Body of pancreas (tissue), 4 donors: ENCODE measurements at regions not wholly inside any gene's neighbourhood (a gene's known extent, or its start where the extent isn't known, plus 50 kb on each side); places are given as distances from the start of the nearest gene placed in this dataset.

Experiments used
- ATAC-seq: fragments of 150-250 bp; one replicate; pipeline ENCODE4 v1.9.1; 2016
- DNase-seq, 4 donors: peaks; one replicate each; pipeline ENCODE4 v3.0.0-alpha.2; 2019
- H3K27ac ChIP-seq, 4 donors: fragments of 200-600 bp; sonication (generic); 1 replicate in 3 of 4; 2 replicates in 1 of 4; pipeline versions ENCODE4 v1.5.1 to v1.6.1; 2016 to 2019; ENCODE audit warnings: mild to moderate bottlenecking in 1 of 4, mixed read lengths in 1 of 4, moderate library complexity in 1 of 4
- H3K27me3 ChIP-seq, 2 donors: fragments of 200-600 bp; sonication (generic); one replicate each; pipeline ENCODE4 v1.6.0; 2016; ENCODE audit warnings: mild to moderate bottlenecking in 1 of 2
- H3K36me3 ChIP-seq, 2 donors: fragments of 200-600 bp; sonication (generic); replicated peaks in 1 of 2; 2 replicates each; pipeline ENCODE4 v1.5.1; 2016; ENCODE audit warnings: low read depth in 2 of 2; ENCODE audit not compliant: insufficient read depth in 1 of 2
- H3K4me1 ChIP-seq: fragments of 200-600 bp; sonication (generic); one replicate; pipeline ENCODE4 v1.6.0; 2016
- H3K4me3 ChIP-seq, 2 donors: fragments of 200-600 bp; sonication (generic); 1 replicate in 1 of 2; 2 replicates in 1 of 2; pipeline ENCODE4 v1.5.1; 2016 to 2019
- H3K9me3 ChIP-seq, 3 donors: fragments of 200-600 bp; sonication (generic); 1 replicate in 2 of 3; 2 replicates in 1 of 3; pipeline ENCODE4 v1.5.1; 2016
- POLR2A ChIP-seq, 3 donors: fragments of 450-650 bp; IDR thresholded peaks; one replicate each; pipeline ENCODE4 v1.6.1; 2016; ENCODE audit warnings: antibody characterized with exemption in 3 of 3, mild to moderate bottlenecking in 2 of 3
- WGBS, 2 donors: methylation state at CpG; one replicate each; pipeline ENCODE4 v1.1.5; 2017; 5-methylcytosine and 5-hydroxymethylcytosine counted together
- intact Hi-C: fragments of 100-400 bp; cut with DNase I; formaldehyde crosslinking; loops from one replicate; pipeline ENCODE4 v1.15.1; 2023
- TF ChIP-seq, protein P1 (sequence below), 7 experiments: fragments of 450-650 bp in 4 of 7; fragments of 200-600 bp in 3 of 7; sonication (generic) in 3 of 7; IDR thresholded peaks; one replicate each; pipeline ENCODE4 v1.5.1; 2016 to 2019; ENCODE audit warnings: antibody characterized with exemption in 7 of 7

DNA sequence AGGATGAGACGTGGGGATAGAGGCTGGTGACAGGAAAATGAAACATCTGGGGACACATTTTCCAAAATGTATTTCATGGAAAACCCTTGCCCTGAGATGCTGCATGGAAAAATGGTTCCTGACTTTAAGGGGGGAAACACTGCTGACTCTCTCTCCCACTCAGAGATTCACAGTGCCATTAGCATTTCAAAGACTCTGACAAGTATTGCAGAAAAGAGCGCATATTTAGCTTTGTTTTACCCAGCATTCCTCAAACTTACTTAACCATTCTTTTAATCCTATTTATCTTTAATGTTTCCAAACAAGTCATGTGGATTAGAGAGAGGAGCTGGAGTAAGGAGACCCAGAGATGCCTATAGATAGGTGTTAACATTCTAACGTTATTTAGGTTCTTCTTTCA lies 141.8 kb upstream of the DYRK2 start:
- H3K36me3 ChIP-seq, result no peaks in the 10 kb centered on the region
- no peak for DNase-seq
- no peak for ATAC-seq
- H3K27ac ChIP-seq, result no peak overlapping the region
- H3K9me3 ChIP-seq, result no peaks in the 10 kb centered on the region
- no peaks in the 10 kb centered on the region for H3K4me1 ChIP-seq
- H3K4me3 ChIP-seq, result no peak overlapping the region
- TF ChIP-seq, protein P1, sequence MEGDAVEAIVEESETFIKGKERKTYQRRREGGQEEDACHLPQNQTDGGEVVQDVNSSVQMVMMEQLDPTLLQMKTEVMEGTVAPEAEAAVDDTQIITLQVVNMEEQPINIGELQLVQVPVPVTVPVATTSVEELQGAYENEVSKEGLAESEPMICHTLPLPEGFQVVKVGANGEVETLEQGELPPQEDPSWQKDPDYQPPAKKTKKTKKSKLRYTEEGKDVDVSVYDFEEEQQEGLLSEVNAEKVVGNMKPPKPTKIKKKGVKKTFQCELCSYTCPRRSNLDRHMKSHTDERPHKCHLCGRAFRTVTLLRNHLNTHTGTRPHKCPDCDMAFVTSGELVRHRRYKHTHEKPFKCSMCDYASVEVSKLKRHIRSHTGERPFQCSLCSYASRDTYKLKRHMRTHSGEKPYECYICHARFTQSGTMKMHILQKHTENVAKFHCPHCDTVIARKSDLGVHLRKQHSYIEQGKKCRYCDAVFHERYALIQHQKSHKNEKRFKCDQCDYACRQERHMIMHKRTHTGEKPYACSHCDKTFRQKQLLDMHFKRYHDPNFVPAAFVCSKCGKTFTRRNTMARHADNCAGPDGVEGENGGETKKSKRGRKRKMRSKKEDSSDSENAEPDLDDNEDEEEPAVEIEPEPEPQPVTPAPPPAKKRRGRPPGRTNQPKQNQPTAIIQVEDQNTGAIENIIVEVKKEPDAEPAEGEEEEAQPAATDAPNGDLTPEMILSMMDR (IDR thresholded peaks at IDR 0.05), result no peak
- intact Hi-C loops, result no loop called here
- no peaks in the 10 kb centered on the region for H3K27me3 ChIP-seq
- 60% methylated on average over 3 of the region's 3 CpGs for WGBS, 2 donors

DNA sequence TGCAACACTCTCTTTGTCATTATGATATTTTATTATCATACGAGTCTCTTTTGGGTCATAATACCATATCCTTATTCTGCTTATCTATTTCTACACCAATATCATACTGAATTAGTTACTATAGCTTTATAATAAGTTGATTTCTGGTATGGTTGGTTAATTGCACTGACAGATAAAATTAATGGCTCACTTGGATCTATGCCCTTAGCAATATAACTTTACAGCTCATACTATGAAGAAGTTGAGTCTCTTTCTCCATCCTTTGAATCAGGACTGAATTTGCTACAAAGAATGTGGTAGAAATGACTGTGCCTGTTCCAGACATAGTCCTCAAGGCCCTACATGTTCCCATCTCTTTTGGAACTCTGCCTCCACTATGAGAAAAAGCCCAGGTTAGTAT lies 139.7 kb upstream of the DYRK2 start:
- TF ChIP-seq POLR2A (IDR thresholded peaks at IDR 0.05), result no peak
- TF ChIP-seq, protein P1 (IDR thresholded peaks at IDR 0.05), result no peak
- ATAC-seq (no peak), DNase-seq (no peak)
- intact Hi-C loops, result no loop called here
- 78 to 94% methylated on average over 1 of the region's 1 CpG for WGBS, 2 donors
- H3K27me3 ChIP-seq, result no peaks in the 10 kb centered on the region
- H3K27ac ChIP-seq, result no peak overlapping the region
- H3K9me3 ChIP-seq, result no peaks in the 10 kb centered on the region
- H3K36me3 ChIP-seq, result no peaks in the 10 kb centered on the region
- H3K4me3 ChIP-seq, result no peak overlapping the region
- H3K4me1 ChIP-seq, result no peaks in the 10 kb centered on the region

DNA sequence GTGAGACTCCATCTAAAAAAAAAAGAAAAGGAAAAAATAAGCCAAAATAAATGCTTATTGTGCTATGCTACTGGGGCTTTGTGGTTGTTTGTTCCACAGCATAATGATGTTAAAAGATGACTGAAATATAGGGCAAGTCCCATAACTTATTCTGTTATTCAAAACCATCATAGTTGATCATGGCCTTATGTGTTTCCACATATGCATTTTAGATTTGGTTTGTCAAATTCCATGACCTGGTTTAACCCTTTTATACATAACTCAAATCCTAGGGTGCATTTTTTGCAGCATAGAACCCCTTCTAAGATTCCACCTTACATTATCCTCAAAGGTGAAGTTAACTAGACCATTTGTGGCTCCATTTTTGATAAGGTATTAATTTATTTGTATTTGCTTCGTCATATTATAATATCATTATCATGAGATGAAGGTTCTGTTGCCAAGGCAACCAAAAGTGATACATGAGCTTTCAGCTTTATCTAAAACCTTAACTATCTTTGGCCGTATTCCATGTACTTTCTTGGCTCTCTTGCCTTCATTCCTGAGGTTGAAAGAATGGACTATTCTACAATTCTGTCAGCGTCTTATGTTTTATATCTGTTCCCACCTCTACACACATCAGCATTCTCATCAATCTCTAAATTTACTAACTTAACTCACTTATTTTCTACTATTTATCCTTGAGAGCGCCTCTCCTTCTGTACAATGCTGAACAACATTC lies 138.7 kb upstream of the DYRK2 start:
- no peak for ATAC-seq
- no peaks in the 10 kb centered on the region for H3K9me3 ChIP-seq
- WGBS, 2 donors, result 35 to 36% methylated on average over 4 of the region's 4 CpGs
- no peak overlapping the region for H3K4me3 ChIP-seq
- H3K4me1 ChIP-seq, result no peaks in the 10 kb centered on the region
- no peak for DNase-seq
- intact Hi-C loops, result no loop called here
- no peaks in the 10 kb centered on the region for H3K27me3 ChIP-seq
- H3K36me3 ChIP-seq, result no peaks in the 10 kb centered on the region
- TF ChIP-seq, protein P1 (IDR thresholded peaks at IDR 0.05), result no peak
- TF ChIP-seq POLR2A (IDR thresholded peaks at IDR 0.05), result no peak
- no peak overlapping the region for H3K27ac ChIP-seq

DNA sequence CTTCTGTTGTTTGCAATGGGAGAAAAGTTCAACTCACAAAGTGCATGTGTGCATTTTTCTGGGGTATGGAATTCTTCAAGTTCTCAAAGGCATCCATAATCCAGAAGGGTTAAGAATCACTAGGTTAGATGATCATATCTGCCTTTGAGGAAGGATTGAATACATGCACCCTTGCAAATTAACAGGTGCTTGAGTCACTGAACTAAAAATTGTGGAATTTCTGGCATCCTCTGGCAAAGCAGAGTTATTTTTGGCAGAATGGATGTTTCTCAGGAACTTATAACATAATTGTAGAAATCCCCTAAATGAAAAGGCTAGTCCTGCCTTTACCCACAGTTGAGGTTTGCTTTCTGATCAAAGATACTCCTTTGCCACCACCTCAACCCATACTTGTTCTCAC lies 136.5 kb upstream of the DYRK2 start:
- Histone ChIP-seq H3K27me3 (no peaks in the 10 kb centered on the region), H3K9me3 (no peaks in the 10 kb centered on the region), H3K36me3 (no peaks in the 10 kb centered on the region), H3K4me3 (no peak overlapping the region), H3K4me1 (peaks cover 20% of the 10 kb centered on the region), H3K27ac (no peak overlapping the region)
- no peak for TF ChIP-seq POLR2A (IDR thresholded peaks at IDR 0.05)
- TF ChIP-seq, protein P1 (IDR thresholded peaks at IDR 0.05), result no peak
- DNase-seq, result no peak
- intact Hi-C loops, result no loop called here
- ATAC-seq, result no peak

DNA sequence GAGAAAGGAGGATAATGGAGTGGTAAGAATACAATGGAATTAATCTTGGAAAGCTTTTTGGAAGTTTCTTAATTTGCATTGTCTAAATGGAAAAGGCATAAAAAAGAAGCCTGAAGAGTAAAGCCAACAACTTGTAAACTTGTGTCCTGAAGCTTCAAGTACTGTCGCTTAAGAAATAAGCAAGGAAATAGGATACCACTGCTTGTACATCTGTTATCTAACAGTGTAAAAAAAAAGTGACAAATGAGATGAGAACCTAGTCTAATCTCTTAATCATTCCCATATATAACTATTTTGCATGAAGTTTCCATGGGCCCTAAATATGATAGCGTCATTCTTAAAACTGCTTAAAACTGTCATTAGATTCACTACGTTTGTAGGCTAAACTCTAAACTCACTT lies 134.0 kb upstream of the DYRK2 start:
- 82 to 83% methylated on average over 3 of the region's 3 CpGs for WGBS, 2 donors
- ATAC-seq, result no peak
- Histone ChIP-seq H3K27ac (no peak overlapping the region), H3K4me1 (peaks cover 23% of the 10 kb centered on the region), H3K4me3 (no peak overlapping the region), H3K9me3 (no peaks in the 10 kb centered on the region), H3K27me3 (no peaks in the 10 kb centered on the region), H3K36me3 (no peaks in the 10 kb centered on the region)
- TF ChIP-seq POLR2A (IDR thresholded peaks at IDR 0.05), result no peak
- TF ChIP-seq, protein P1 (IDR thresholded peaks at IDR 0.05), result no peak
- intact Hi-C loops, result no loop called here
- no peak for DNase-seq
